ENCODE measurements at regions not wholly inside any gene's neighbourhood (a gene's known extent, or its start where the extent isn't known, plus 50 kb on each side); places are given as distances from the start of the nearest gene placed in this dataset.

DNA sequence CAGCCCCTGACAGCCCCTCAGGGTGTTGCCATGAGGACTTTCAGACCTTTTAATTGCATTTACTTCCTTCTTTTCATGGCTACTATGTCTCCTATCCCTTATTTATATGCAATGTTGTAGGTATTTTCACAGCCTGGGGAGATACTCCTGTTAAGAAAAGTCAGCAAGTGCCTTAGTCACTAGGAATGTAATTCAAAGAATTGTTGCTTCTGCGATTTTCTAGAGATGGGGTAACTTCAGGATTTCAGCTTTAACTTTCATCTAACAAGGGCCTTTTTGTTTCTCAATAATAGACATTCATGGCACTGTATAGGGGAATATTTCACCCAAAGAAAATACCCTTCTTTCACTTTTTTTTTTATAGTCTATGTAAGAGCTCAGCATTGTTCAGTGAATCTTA is 533.3 kb upstream of the MIS18BP1 start:
- POLR2A ChIA-PET (ENCODE audit: low non-redundant PET): no interaction called here
- intact Hi-C loops (cut with micrococcal nuclease; ENCODE audit: unreplicated experiment): no loop called here
- BruUV-seq (replicated peaks): no TSS peak
- CTCF ChIA-PET: no interaction called here
- H3K36me3 ChIP-seq (ENCODE audit: insufficient read depth, low read length, poor library complexity, severe bottlenecking): no peaks in the 10 kb centered on the region
- no peak overlapping the region for H3K27ac ChIP-seq (ENCODE audit: low read depth, low read length, poor library complexity, severe bottlenecking)
- peaks cover 46% of the 10 kb centered on the region for H3K9me3 ChIP-seq (ENCODE audit: low read depth, low read length, poor library complexity, severe bottlenecking)
- no peak for DNase-seq (ENCODE audit: low spot score)
- no peak for TF ChIP-seq EZH2 (IDR thresholded peaks at IDR 0.05; ENCODE audit: borderline replicate concordance, low read depth, low read length, poor library complexity, severe bottlenecking)
- TF ChIP-seq CTCF (conservative IDR thresholded peaks at IDR 0.05; ENCODE audit: low read depth, low read length): no peak
- H3K27me3 ChIP-seq (replicated peaks; ENCODE audit: insufficient read depth, low read depth, low read length, poor library complexity): no peaks in the 10 kb centered on the region
- H3K4me3 ChIP-seq (ENCODE audit: low read depth, low read length, poor library complexity, severe bottlenecking): no peak overlapping the region
- H3K4me1 ChIP-seq (ENCODE audit: insufficient read depth, low read length, poor library complexity, severe bottlenecking): no peaks in the 10 kb centered on the region

GRCh38 chr14:45785240-45785639 is 532.2 kb upstream of the MIS18BP1 start:
- H3K27ac ChIP-seq (ENCODE audit: low read depth, low read length, poor library complexity, severe bottlenecking): no peak overlapping the region
- DNase-seq (ENCODE audit: low spot score): no peak
- H3K9me3 ChIP-seq (ENCODE audit: low read depth, low read length, poor library complexity, severe bottlenecking): peaks cover 46% of the 10 kb centered on the region
- POLR2A ChIA-PET (ENCODE audit: low non-redundant PET): no interaction called here
- no peak overlapping the region for H3K4me3 ChIP-seq (ENCODE audit: low read depth, low read length, poor library complexity, severe bottlenecking)
- H3K4me1 ChIP-seq (ENCODE audit: insufficient read depth, low read length, poor library complexity, severe bottlenecking): no peaks in the 10 kb centered on the region
- BruUV-seq (replicated peaks): no TSS peak
- intact Hi-C loops (cut with micrococcal nuclease; ENCODE audit: unreplicated experiment): no loop called here
- TF ChIP-seq EZH2 (IDR thresholded peaks at IDR 0.05; ENCODE audit: borderline replicate concordance, low read depth, low read length, poor library complexity, severe bottlenecking): no peak
- TF ChIP-seq CTCF (conservative IDR thresholded peaks at IDR 0.05; ENCODE audit: low read depth, low read length): no peak
- CTCF ChIA-PET: no interaction called here
- H3K36me3 ChIP-seq (ENCODE audit: insufficient read depth, low read length, poor library complexity, severe bottlenecking): no peaks in the 10 kb centered on the region
- H3K27me3 ChIP-seq (replicated peaks; ENCODE audit: insufficient read depth, low read depth, low read length, poor library complexity): no peaks in the 10 kb centered on the region

DNA sequence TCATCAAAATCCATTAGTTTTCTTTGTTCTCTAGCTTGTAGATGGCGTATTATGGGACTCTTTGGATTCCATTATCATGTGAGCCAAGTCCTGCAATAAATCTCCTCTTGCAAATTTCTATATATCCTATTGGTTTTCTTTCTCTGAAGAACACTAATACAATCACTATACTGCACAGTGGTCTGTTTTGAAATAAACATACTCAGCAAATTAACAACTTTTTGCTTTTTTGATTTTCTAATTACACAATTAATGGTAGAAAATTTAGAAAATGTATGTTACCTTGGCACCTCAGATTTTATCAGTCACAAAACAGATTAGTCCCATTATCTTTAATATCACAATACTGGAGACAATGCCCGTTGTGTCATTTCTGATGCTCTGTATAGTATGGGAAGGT is 513.2 kb upstream of the MIS18BP1 start:
- TF ChIP-seq CTCF (conservative IDR thresholded peaks at IDR 0.05; ENCODE audit: low read depth, low read length) (no peak), EZH2 (IDR thresholded peaks at IDR 0.05; ENCODE audit: borderline replicate concordance, low read depth, low read length, poor library complexity, severe bottlenecking) (no peak)
- ChIA-PET CTCF (no interaction called here), POLR2A (ENCODE audit: low non-redundant PET) (no interaction called here)
- no peak for DNase-seq (ENCODE audit: low spot score)
- Histone ChIP-seq H3K36me3 (ENCODE audit: insufficient read depth, low read length, poor library complexity, severe bottlenecking) (no peaks in the 10 kb centered on the region), H3K4me3 (ENCODE audit: low read depth, low read length, poor library complexity, severe bottlenecking) (no peak overlapping the region), H3K27me3 (replicated peaks; ENCODE audit: insufficient read depth, low read depth, low read length, poor library complexity) (no peaks in the 10 kb centered on the region), H3K27ac (ENCODE audit: low read depth, low read length, poor library complexity, severe bottlenecking) (no peak overlapping the region), H3K9me3 (ENCODE audit: low read depth, low read length, poor library complexity, severe bottlenecking) (peaks cover 12% of the 10 kb centered on the region), H3K4me1 (ENCODE audit: insufficient read depth, low read length, poor library complexity, severe bottlenecking) (no peaks in the 10 kb centered on the region)
- no TSS peak for BruUV-seq (replicated peaks)
- intact Hi-C loops (cut with micrococcal nuclease; ENCODE audit: unreplicated experiment): no loop called here

Data from A673 (cell line).